Right renal cortex interstitium (tissue), 3 donors: ENCODE measurements at regions not wholly inside any gene's neighbourhood (a gene's known extent, or its start where the extent isn't known, plus 50 kb on each side); places are given as distances from the start of the nearest gene placed in this dataset.

Experiments used
- DNase-seq, 3 donors: peaks; one replicate each; pipeline ENCODE4 v3.0.0-alpha.2; 2013; ENCODE audit warnings: low read depth in 3 of 3, low spot score in 2 of 3

GRCh38 chr5:107294211-107294550 lies 376.6 kb downstream of the EFNA5 start:
- no peak for DNase-seq

- no peak for DNase-seq
These were observed 377.1 kb downstream of the EFNA5 start for GRCh38 chr5:107293541-107294210.

DNA sequence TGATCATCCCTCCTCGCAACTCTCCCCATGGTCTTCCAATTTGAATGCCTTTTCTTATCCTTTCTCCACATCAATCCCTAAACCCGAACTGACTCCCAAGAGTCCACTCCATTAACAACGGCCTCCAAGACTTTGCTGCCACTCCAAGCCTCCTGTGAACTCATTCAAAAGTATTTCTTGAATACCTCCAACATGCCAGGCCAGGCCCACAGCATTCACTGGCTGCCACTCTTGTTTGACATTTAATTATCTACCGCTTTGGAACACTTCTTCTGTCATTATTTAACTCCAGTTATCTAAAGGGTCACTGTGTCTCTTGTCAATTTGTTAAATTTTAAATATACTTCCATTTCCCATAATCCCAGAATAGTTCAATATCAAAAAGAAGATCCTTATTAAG lies 378.9 kb downstream of the EFNA5 start:
- DNase-seq, result no peak

- no peak for DNase-seq
These were observed 379.8 kb downstream of the EFNA5 start for GRCh38 chr5:107290780-107291398.

DNA sequence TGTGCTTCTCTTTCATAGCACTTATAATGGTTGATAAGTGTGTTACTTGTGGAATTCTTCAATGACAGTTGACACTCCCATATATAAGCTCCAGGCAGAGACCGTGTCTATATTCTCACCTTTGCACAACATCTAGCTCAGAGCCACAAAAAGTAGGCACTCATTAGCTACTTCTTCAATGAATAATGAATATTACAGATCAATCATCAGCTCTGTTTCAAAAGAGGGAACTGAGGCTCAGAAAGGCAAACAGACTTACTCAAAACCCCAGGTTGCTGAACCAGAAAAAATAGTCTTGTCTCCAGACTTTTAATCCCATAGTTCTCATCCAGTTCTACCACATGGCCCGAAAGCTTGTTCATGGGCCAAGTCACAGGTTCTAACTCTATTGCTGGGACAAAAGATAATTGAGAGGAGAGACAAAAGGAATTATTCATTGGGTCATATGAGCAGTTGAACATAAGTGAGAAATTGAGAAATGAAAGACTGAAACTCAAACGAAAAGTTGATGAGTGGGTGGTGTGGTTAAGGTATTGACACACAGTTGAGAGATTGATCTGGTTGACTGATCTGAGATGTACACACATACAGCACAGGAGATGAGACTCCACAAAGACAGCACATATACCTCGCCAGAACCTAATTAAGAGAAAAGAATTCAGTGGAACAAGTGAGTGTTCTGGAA lies 381.6 kb downstream of the EFNA5 start:
- DNase-seq, result no peak

GRCh38 chr5:107286447-107287098 lies 384.2 kb downstream of the EFNA5 start:
- no peak for DNase-seq

- no peak for DNase-seq
These were observed 385.0 kb downstream of the EFNA5 start for GRCh38 chr5:107285772-107286171.

DNA sequence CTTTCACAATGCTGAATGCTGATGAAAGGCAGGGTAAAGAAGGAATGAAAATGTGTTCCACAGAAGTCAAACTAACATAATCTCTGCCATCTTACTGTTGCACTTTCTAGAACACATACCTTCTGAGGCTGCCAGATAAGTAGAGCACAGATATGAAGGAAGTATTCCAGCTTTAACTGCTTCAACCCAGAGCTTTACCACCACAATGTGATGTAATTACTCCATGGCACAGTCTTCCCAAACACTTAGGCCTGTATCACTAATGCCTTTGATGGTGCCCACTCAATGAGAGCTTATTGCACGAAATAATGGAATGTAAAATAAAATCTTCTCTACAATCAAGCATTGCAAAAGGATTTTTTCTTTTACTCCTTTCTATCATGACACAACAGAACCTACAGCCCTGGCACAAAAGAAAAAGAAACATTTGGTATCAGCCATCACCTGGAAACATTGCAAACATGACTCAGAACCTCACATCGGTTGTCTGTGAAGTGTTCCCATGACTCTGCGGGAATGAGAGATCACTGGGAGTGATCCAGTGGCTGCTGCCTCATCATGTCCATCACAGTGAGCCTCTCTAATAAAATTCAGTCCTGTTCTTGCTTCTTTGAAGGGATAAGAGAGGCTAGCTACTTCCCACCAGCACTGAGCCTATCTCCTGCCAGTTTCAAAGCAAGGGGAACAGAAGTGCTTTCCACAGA lies 385.8 kb downstream of the EFNA5 start:
- DNase-seq, result no peak

DNA sequence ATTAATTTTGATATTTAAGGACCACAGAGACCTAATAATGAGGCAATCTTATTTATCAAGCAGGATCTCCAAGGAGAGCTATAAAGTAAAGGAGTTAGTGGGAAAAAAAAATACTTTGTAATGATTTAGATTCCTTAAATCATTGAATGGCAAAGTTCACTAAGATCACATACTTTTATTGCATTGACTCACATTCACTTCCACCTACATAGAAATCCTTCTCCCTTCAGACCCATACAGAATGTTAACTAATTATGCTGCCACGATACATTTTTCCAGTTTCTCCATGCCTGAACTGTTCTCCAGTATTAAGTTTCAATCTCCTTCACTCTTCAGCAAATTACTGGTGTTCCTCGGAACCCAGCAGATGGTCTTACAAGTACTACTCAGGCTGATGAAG lies 388.7 kb downstream of the EFNA5 start:
- DNase-seq, result no peak

- no peak for DNase-seq
These were observed 392.0 kb downstream of the EFNA5 start for GRCh38 chr5:107278774-107279173.

- DNase-seq, result no peak
These were observed 393.1 kb downstream of the EFNA5 start for GRCh38 chr5:107277485-107278125.

DNA sequence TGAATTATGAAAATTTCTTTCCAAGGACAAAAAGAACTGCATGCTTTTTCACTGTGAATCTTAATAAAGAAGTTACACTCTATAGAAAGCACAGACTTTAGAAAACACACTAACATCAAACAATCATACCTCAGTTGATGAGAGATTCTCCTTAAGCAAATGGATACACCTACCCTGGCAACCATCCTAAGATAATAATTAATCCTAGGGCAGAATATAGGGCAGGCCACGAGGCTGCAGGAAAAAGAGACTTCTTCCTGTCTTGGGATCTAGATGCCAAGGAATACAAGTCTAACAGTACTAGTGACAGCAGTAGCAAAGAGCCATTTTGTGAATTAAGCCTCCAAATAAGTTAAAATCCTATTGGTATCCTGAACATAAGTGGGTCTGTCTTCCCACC lies 395.4 kb downstream of the EFNA5 start:
- DNase-seq, result no peak

DNA sequence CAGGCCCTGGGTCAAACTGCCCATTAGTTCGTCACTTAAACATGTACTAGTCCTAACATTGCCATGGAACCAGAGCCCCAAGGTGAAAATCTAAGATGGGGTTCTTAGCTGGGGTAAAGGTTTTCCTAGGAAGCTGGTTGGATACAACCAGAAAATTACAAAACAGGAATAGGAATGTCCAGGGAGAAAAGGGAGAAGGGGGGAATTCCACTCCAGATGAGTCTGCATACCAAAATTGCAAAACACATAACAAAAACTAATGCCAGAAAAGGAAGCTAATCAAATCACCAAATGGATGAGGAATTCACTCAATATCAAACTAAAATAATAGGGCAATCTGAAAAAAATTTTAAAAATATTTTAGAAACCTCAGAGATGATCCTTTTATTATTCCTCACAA lies 396.2 kb downstream of the EFNA5 start:
- no peak for DNase-seq

GRCh38 chr5:107272954-107273353 lies 397.8 kb downstream of the EFNA5 start:
- DNase-seq, result no peak

GRCh38 chr5:107272509-107272908 lies 398.2 kb downstream of the EFNA5 start:
- DNase-seq, result no peak

GRCh38 chr5:107271682-107272350 lies 398.9 kb downstream of the EFNA5 start:
- no peak for DNase-seq

DNA sequence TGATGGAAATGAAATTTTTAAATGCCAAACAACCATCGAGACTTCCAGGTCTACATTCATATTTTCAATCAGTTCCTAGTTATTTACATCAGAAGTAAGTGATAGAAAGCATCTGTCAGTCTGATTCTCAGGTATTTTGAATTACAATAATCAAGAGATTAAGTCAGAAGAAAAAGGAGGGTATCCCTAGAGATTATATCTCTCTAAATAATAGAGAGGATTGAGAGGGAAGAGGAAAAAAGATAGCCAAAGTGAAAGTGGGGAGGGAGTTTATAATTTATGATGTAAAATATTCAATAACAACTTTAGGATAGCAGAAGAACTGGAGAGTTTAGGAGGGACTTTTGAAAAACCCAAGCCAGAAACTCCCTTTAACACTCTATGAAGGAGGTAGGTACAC lies 400.2 kb downstream of the EFNA5 start:
- no peak for DNase-seq

DNA sequence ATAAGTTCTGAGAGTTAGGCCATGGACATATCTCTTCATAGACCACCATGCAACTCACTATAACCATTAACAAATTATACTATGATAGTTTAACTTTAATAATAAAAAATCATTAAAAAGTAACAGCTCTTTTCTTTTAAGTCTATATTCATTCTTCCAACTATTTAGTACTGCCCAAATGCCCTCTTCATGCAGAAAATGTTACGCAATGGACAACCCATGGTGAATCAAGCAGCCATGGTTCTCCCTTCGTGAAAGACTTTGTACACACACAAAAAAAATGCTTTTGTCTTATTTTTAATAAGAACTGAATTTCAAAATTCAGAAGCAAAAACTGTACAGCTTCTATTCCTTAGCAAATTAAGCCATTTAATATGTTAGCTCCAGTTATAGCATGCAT lies 401.1 kb downstream of the EFNA5 start:
- no peak for DNase-seq

DNA sequence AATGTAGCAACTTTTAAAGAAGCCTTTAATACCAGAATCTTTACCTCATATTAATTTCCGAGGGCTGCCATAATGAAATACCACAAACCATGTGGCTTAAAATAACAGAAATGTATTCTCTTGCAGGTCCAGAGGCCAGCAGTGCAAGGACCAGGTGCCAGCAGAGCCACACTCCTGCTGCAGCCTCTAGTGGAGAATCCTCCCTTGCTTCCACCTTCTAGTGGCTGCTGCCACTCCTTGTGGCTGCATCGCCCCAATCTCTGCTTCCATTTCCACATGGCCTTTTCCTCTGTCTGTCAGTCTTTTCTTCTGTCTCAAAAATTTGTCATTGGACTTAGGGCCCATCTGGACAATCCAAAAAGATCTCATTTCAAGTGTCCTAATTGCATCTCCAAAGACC lies 401.5 kb downstream of the EFNA5 start:
- DNase-seq, result no peak

DNA sequence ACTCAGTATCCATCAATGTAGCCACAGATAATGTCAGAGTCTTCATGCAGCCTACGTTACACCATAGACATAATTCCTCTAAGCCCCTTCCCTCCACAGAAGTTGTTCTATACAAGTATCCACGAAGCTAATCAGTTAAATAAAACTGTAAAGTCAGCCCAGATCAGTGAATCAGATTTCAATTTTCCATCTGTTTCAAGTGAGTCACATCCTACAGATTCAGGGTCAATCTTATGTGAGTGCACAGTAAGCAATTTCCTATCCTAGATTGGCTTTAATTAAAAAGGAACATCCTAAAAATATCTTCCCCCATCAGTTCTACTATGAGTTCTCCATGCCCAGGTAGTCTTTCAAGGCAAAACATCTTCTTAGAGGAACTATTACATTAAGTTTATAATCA lies 402.5 kb downstream of the EFNA5 start:
- DNase-seq, result no peak
